GM12864 (cell line): ENCODE measurements at regions not wholly inside any gene's neighbourhood (a gene's known extent, or its start where the extent isn't known, plus 50 kb on each side); places are given as distances from the start of the nearest gene placed in this dataset.

Experiments
- DNase-seq: peaks from one replicate; pipeline ENCODE4 v3.0.0-alpha.2; 2011; ENCODE audit warnings: low read depth
- H3K4me3 ChIP-seq: 2 replicates; pipeline ENCODE4 v1.5.1; 2011; ENCODE audit warnings: mild to moderate bottlenecking, low read depth, low read length, control low read depth
- CTCF ChIP-seq: IDR thresholded peaks from 2 replicates; pipeline ENCODE4 v1.5.1; 2011; ENCODE audit warnings: low read depth, mild to moderate bottlenecking, moderate library complexity, low read length, control low read depth, inconsistent platforms; ENCODE audit errors: missing control alignments

GRCh38 chr9:129234491-129234890, 56.4 kb upstream of the IER5L start:
- H3K4me3 ChIP-seq = no peak overlapping the region
- no peak for TF ChIP-seq CTCF
- no peak for DNase-seq

DNA sequence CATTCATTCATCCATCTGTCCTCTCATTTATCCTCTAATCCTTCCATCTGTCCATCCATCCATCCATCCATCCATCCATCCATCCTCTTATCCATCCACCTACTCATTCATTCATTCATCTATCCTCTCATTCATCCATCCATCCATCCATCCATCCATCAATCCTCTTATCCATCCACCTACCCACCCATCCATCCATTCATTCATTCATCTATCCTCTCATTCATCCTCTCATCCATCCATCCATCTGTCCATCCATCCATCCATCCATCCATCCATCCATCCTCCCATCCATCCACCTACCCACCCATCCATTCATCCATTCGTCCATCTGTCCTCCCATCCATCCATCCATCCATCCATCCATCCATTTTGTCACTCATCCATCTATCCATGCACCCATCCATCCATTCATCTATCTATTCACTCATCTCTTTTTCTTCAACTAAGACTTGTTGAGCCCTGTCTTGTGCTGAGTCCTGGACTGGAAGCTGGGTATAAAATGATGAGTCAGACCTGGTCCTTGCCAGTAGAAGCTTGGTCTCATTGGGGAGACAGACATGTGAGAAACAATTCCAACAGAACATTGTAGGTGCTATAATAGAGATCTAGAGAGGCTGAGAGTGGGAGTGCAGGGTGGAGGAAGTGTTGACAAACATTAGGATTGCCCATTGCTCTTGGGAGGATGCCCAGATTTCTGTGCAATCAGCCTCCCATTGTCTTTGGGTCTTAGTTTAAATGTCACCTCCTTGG, 55.0 kb upstream of the IER5L start:
- no peak overlapping the region for H3K4me3 ChIP-seq
- DNase-seq = no peak
- no peak for TF ChIP-seq CTCF

DNA sequence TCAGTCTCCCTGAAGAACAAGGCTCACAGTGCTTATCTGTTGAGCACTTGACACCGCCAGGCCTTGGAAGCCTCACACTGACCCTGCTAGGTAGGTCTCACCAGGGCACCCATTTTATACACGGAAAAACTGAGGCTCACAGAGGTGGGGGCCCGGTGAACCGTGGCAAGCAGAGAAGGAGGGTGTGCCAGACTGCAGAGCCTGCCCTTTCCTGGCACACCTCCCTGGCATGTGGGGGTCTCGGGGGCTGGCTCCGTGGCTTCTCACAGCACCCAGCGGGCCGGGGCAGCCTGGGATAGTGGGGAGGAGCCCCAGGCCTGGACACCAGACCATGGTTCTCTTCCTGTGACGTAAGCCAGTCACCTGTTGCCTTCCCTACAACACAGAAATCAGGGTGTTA, 53.7 kb upstream of the IER5L start:
- no peak for DNase-seq
- no peak for TF ChIP-seq CTCF

GRCh38 chr9:129231022-129231739, 53.1 kb upstream of the IER5L start:
- no peak for DNase-seq

More for the DNA sequence above, 53.7 kb upstream of the IER5L start:
- H3K4me3 ChIP-seq = no peak overlapping the region

DNA sequence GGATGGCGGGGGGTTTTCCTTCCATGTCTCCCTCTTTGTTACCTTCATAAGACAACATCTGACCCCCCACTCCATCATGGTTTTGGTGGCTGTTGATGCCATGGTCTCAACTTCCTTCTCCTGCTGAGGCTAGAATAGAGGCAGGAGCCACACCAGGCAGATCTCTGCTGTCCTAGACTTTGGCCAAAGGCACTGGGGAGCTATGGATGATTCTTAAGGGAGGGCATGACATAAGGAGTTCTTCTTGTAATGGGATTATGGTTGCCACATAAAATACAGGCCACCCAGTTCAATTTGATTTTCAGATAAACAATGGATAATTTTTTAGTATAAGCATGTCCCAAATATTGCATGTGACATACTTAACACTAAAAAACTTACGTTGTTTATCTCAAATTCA, 52.2 kb upstream of the IER5L start:
- no peak overlapping the region for H3K4me3 ChIP-seq
- no peak for DNase-seq
- no peak for TF ChIP-seq CTCF

More at GRCh38 chr9:129231022-129231739, 53.1 kb upstream of the IER5L start:
- no peak overlapping the region for H3K4me3 ChIP-seq
- TF ChIP-seq CTCF = no peak
